ENCODE measurements at regions not wholly inside any gene's neighbourhood (a gene's known extent, or its start where the extent isn't known, plus 50 kb on each side); places are given as distances from the start of the nearest gene placed in this dataset.

DNA sequence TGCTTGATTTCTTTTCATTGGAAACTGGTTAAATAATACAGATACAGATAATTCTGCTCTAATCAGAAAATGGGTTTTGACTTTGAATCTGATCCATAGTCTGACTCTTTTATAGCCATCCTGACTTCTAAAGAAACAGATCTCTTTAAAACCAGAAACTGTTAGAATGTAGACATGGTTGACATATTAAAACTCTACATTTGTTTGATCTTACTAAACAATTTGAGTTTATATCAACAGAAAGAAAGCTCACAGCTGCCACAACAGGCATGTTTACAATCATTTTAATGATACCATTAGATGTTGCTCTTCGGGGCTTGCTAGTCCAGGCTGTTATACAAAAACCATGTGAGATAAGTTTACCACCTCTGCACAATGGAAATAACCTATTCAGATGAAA lies 193.0 kb upstream of the SEMA3A start:
- TF ChIP-seq, protein P1, sequence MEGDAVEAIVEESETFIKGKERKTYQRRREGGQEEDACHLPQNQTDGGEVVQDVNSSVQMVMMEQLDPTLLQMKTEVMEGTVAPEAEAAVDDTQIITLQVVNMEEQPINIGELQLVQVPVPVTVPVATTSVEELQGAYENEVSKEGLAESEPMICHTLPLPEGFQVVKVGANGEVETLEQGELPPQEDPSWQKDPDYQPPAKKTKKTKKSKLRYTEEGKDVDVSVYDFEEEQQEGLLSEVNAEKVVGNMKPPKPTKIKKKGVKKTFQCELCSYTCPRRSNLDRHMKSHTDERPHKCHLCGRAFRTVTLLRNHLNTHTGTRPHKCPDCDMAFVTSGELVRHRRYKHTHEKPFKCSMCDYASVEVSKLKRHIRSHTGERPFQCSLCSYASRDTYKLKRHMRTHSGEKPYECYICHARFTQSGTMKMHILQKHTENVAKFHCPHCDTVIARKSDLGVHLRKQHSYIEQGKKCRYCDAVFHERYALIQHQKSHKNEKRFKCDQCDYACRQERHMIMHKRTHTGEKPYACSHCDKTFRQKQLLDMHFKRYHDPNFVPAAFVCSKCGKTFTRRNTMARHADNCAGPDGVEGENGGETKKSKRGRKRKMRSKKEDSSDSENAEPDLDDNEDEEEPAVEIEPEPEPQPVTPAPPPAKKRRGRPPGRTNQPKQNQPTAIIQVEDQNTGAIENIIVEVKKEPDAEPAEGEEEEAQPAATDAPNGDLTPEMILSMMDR (IDR thresholded peaks at IDR 0.05), result no peak

DNA sequence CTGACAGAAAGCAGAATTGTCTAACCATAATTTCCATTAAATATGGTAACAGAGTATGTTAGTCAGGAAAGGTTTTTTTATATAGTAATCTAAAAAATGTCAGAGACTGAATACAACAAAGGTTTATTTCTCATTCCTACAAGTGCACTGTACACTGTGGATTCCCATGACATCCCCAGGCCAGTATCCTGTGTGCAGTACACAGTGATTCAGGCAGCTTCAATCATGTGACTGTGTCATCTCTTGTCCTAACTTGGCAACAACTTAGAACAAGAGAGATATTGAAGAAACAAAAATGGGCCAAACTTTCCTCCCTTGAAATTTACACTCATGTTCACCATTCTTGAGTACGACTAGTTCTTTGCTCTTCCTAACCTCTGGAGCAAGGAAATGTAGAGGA lies 189.8 kb upstream of the SEMA3A start:
- TF ChIP-seq, protein P1 (IDR thresholded peaks at IDR 0.05), result no peak

DNA sequence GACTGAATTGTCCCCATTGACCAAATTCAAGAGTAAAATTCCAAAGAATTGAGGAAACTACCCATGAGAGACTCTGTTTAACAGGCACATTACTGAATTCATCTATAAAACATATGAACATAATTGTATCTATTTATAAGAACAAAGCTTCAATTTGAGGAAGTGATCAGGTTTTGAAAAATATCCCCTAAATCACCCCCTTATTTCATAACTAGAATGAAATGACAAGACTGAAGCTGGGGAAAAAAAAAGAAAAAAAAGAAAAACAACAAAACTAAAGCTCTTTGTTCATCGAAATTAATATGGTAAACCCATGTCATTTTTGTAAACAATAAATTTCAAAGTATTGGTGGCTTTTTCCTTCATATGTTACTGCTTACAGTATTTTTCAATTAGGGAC lies 184.9 kb upstream of the SEMA3A start:
- TF ChIP-seq, protein P1 (IDR thresholded peaks at IDR 0.05), result no peak

DNA sequence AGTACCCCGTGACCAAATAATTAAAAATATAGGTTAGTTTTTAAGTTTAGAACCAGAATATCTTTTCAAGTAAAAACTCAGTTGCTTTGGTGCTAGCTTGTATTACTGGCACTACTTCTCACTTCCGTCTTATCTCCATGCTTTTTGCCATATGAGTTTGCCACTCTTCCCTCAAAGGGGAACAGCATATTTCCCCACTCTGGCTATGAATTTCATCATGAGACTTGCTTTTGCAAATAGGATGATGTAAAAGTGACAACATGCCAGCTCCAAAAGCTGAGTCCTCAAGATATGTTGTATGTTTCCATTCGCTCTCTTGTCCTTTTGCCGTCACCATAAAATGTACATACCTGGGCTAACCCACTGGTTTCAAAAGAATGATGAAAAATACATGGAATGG lies 178.1 kb upstream of the SEMA3A start:
- TF ChIP-seq, protein P1 (IDR thresholded peaks at IDR 0.05), result no peak

DNA sequence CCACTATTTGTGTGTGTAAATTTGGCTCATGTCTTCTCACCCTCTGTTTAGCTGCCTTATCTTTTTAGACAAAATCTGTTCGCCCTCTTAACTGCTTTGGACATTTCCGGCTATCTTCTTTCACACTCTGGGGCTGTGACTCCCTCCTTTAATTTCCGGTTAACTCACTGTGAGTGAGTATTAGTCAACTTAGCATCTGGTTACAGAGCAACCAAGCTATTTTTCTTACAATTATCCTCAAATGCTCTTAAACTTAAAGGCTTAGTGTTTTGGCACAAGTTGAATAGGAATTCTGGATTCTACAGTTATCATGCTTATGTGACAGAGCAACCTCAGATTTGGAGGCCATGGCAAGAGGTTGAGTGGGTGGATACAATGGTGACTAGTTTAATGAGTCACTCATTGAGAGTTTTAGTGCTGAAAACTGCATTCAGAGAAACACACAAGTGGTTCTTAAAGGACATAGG lies 177.6 kb upstream of the SEMA3A start:
- TF ChIP-seq, protein P1 (IDR thresholded peaks at IDR 0.05), result no peak

DNA sequence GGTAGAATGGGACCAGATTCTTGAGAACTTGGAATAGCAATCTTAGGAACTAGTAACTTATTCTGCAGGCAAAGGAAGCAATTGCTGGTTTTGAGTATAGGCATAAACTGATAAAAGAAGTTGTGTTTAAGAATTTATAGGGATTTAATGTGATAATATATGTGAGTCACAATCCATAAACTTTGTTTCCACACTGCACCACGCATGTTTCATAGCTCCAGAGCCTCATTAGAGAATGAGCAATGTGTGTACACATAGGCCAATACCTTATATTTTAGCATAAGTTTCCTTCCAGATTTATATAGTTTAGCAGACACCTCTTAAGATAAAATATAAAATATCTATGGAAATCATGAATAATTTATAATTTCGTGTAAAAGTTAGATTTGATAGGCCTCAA lies 175.5 kb upstream of the SEMA3A start:
- TF ChIP-seq, protein P1 (IDR thresholded peaks at IDR 0.05), result no peak

DNA sequence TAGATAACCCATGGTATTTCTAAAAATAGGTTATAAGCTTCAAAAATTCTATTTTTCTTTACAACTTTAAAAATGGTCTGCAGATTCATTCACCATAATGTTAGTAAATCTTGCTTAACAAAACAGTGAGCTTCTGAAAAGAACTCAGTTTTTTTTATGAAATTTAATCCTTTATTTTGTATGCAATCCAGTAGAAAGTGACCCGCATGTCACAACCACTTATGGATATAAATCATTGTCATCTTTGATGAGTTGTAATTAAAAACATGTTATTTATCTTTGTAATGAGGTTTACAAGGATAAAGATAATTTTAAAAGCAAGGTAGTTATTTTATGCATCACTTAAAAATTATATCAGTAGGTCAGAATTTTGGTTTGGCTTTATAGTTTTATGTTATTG lies 173.5 kb upstream of the SEMA3A start:
- TF ChIP-seq, protein P1 (IDR thresholded peaks at IDR 0.05), result no peak

DNA sequence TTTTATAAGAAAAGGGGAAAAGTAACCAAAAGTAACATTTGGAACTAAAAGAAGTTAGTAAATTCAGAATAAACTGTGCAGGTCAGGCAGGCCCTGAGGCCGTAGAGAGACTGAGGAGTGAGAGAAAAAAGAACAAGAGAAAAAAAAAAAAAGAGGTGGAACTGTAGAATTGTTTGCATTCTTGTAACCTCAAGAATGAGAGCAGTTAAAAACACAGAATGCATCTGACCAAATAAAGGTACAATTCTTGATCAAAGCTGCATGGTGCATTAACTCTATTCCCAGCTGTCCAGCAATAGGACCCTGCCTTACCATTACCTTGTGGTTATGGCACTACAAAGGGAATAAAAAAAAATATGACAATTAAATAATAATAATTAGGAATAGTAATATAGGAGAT lies 170.1 kb upstream of the SEMA3A start:
- TF ChIP-seq, protein P1 (IDR thresholded peaks at IDR 0.05), result no peak
